Kidney (tissue), 13 donors: ENCODE measurements at regions not wholly inside any gene's neighbourhood (a gene's known extent, or its start where the extent isn't known, plus 50 kb on each side); places are given as distances from the start of the nearest gene placed in this dataset.
A peak's percentile ranks its signal among the peaks of the same experiment; 100 is the strongest.

ENCODE experiments used
- DNase-seq, 5 donors: peaks; one replicate each; pipeline ENCODE4 v3.0.0-alpha.2; 2013 to 2020
- FAIRE-seq: peaks from 2 replicates; lab custom pipeline; 2012; peaks lifted over from hg19 to GRCh38; lab: Jason Lieb, UNC
- H3K27ac ChIP-seq, 2 donors: one replicate each; pipeline ENCODE4 v1.7.0; 2013; ENCODE audit warnings: low read depth in 2 of 2, low read length in 2 of 2, inconsistent platforms in 1 of 2
- H3K27me3 ChIP-seq: one replicate; pipeline ENCODE4 v1.7.1; 2013; ENCODE audit warnings: low read length, inconsistent platforms; ENCODE audit not compliant: control insufficient read depth, insufficient read depth
- H3K36me3 ChIP-seq, 3 donors: one replicate each; pipeline versions ENCODE4 v1.7.0 to v1.7.1; 2013; ENCODE audit warnings: low read length in 3 of 3, control low read depth in 1 of 3, inconsistent platforms in 1 of 3; ENCODE audit not compliant: insufficient read depth in 3 of 3, control insufficient read depth in 2 of 3
- H3K4me1 ChIP-seq, 3 donors: one replicate each; pipeline versions ENCODE4 v1.7.0 to v1.7.1; 2013; ENCODE audit warnings: low read length in 3 of 3, inconsistent platforms in 1 of 3, low read depth in 1 of 3; ENCODE audit not compliant: control insufficient read depth in 2 of 3, insufficient read depth in 2 of 3
- H3K4me3 ChIP-seq, 3 donors: one replicate each; pipeline versions ENCODE4 v1.7.0 to v1.8.1; 2013; ENCODE audit warnings: low read length in 3 of 3, control low read depth in 1 of 3, inconsistent platforms in 1 of 3
- H3K9ac ChIP-seq, 3 donors: one replicate each; pipeline versions ENCODE4 v1.7.0 to v1.7.1; 2013; ENCODE audit warnings: low read length in 3 of 3, control low read depth in 1 of 3, inconsistent platforms in 1 of 3
- H3K9me3 ChIP-seq, 3 donors: one replicate each; pipeline versions ENCODE4 v1.7.0 to v1.7.1; 2013; ENCODE audit warnings: low read length in 3 of 3, control low read depth in 1 of 3, inconsistent platforms in 1 of 3; ENCODE audit not compliant: control insufficient read depth in 2 of 3, insufficient read depth in 1 of 3
- CTCF ChIP-seq: IDR thresholded peaks from 3 replicates; pipeline ENCODE4 v1.5.1; 2012; ENCODE audit warnings: mild to moderate bottlenecking, moderate library complexity, borderline replicate concordance; ENCODE audit not compliant: insufficient read depth; ENCODE audit errors: extremely low read depth
- intact Hi-C: fragments of 100-400 bp; cut with DNase I; formaldehyde crosslinking; loops from one replicate; pipeline ENCODE4 v1.11.1; 2022
- donor health status: control.
- donor health status: control.
- donor health status: control.
- donor health status: control.
- donor health status: control.
- donor health status: DM: yes; HTN: yes; CAD: no.
- donor health status: Normal renal cell carcinoma (clear cell type).

GRCh38 chr2:2567776-2568175 lies 236.7 kb upstream of the MYT1L start:
- H3K36me3 ChIP-seq, result no peaks in the 10 kb centered on the region
- H3K27ac ChIP-seq, result no peak overlapping the region
- intact Hi-C loops, result no loop called here
- DNase-seq (peak in 1 of 5 donors; percentile 19), FAIRE-seq (no peak)
- no peaks in the 10 kb centered on the region for H3K27me3 ChIP-seq
- H3K4me1 ChIP-seq, result no peaks in the 10 kb centered on the region
- H3K9me3 ChIP-seq, result no peaks in the 10 kb centered on the region
- TF ChIP-seq CTCF, result no peak
- no peak overlapping the region for H3K4me3 ChIP-seq
- H3K9ac ChIP-seq, result no peak overlapping the region

GRCh38 chr2:2566396-2567323 lies 235.6 kb upstream of the MYT1L start:
- H3K9me3 ChIP-seq, result no peaks in the 10 kb centered on the region
- FAIRE-seq (no peak), DNase-seq (peak in 1 of 5 donors; percentile 29)
- H3K36me3 ChIP-seq, result no peaks in the 10 kb centered on the region
- no peak overlapping the region for H3K27ac ChIP-seq
- intact Hi-C loops, result no loop called here
- H3K4me1 ChIP-seq, result no peaks in the 10 kb centered on the region
- no peak overlapping the region for H3K4me3 ChIP-seq
- H3K9ac ChIP-seq, result no peak overlapping the region
- H3K27me3 ChIP-seq, result no peaks in the 10 kb centered on the region
- no peak for TF ChIP-seq CTCF

- DNase-seq (no peak), FAIRE-seq (no peak)
- no peak for TF ChIP-seq CTCF
- no peaks in the 10 kb centered on the region for H3K27me3 ChIP-seq
- H3K9ac ChIP-seq, result no peak overlapping the region
- no peaks in the 10 kb centered on the region for H3K4me1 ChIP-seq
- H3K27ac ChIP-seq, result no peak overlapping the region
- no peaks in the 10 kb centered on the region for H3K36me3 ChIP-seq
- intact Hi-C loops, result no loop called here
- no peak overlapping the region for H3K4me3 ChIP-seq
- H3K9me3 ChIP-seq, result no peaks in the 10 kb centered on the region
These were observed 234.6 kb upstream of the MYT1L start for GRCh38 chr2:2565671-2566070.
